ENCODE measurements at regions not wholly inside any gene's neighbourhood (a gene's known extent, or its start where the extent isn't known, plus 50 kb on each side); places are given as distances from the start of the nearest gene placed in this dataset.

GRCh38 chr6:130306377-130306776 lies 59.4 kb upstream of the TMEM200A start:
- TF ChIP-seq EZH2 (IDR thresholded peaks at IDR 0.05) (no peak), EGR1 (IDR thresholded peaks at IDR 0.05; ENCODE audit: low read depth) (no peak), CTCF (IDR thresholded peaks at IDR 0.05 in 2 of 3, conservative IDR thresholded peaks at IDR 0.05 in 1 of 3; ENCODE audit: borderline replicate concordance in 1 of 3, insufficient read depth in 1 of 3, low read depth in 2 of 3, low read length in 2 of 3) (no peak), CEBPB (IDR thresholded peaks at IDR 0.05; ENCODE audit: low read depth) (no peak), POLR2A (IDR thresholded peaks at IDR 0.05; ENCODE audit: borderline replicate concordance, extremely low read depth, insufficient read depth, insufficient read length) (no peak), ELF1 (IDR thresholded peaks at IDR 0.05; ENCODE audit: borderline replicate concordance, low read depth) (no peak), REST (IDR thresholded peaks at IDR 0.05; ENCODE audit: low read depth) (no peak)

Measured in HCT116 (cell line).